ENCODE measurements at regions not wholly inside any gene's neighbourhood (a gene's known extent, or its start where the extent isn't known, plus 50 kb on each side); places are given as distances from the start of the nearest gene placed in this dataset.

DNA sequence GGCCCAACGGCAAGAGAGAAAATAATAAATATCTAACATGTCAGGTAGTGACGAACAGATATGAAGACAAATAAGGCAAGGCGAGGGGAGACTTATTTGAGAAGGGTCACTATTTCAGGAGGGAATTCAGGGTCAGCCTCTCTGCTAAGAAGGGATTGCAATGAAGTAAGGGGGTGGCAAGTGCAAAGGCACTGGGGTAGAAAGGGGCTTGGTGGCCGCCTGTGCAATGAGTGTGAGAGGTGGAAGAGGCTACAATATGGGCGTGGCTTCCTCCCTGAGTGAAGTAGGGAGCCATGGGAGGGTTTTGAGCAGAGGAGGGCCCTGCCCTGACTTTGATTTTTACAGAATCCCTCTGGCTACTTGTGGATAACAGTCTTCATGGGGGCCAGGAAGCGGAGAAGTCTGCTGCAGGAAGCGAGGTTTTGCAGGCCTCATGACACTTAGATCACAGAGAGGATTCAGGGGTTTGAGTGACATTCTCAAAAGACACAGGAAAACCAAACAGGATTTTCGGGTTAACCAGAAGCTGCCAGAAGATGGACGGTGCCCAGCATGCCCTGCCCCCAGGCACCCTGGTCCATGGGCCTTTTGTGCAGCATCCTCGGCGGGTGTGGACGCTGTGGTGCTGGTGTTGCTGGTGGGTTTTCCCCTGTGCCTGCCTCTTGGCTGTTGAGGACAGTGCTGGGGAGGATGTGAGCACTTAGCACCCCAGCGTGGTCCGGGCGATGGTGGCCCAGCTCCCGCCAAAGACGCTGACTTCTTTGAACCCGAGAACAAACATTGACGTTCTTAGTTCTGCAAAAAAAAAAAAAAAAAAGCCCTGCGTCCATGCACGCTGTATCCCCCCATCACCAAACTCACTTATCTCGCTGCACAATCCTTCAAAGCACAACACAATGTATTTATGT, 124.2 kb upstream of the PTPN1 start:
- no peak overlapping the region for H3K27ac ChIP-seq (ENCODE audit: insufficient read depth, low read depth, low read length)
- CTCF ChIA-PET, result interaction anchor here (1.7 kb wide), 1 partner anchor 11 kb away, joined by 3 read pairs; no protein-coding TSS in a partner anchor
- dilution Hi-C loops (cut with MboI; ENCODE audit: extremely low pct_ligation_motif_present, low sequenced_read_pairs), result no loop called here

More for the DNA sequence above, 124.2 kb upstream of the PTPN1 start:
- no peak for DNase-seq (ENCODE audit: low read depth, low spot score)
- no TSS peak for BruUV-seq (replicated peaks)
- POLR2A ChIA-PET, result no interaction called here
- intact Hi-C loops (cut with micrococcal nuclease), result no loop called here
- Histone ChIP-seq H3K4me1 (ENCODE audit: control insufficient read depth, extremely low read depth, insufficient read depth, low read length) (peaks cover 19% of the 10 kb centered on the region), H4K20me1 (replicated peaks; ENCODE audit: control insufficient read depth, extremely low read depth, insufficient read depth, low read length) (no peaks in the 10 kb centered on the region), H2AFZ (ENCODE audit: low read depth, low read length) (no peak overlapping the region), H3K4me2 (ENCODE audit: insufficient read depth, low read length) (no peak overlapping the region), H3K79me2 (ENCODE audit: control insufficient read depth, insufficient read depth, low read length) (no peaks in the 10 kb centered on the region), H3K36me3 (ENCODE audit: control insufficient read depth in 2 of 2, extremely low read depth in 1 of 2, insufficient read depth in 2 of 2, low read length in 2 of 2) (no peaks in the 10 kb centered on the region), H3K27me3 (ENCODE audit: control insufficient read depth in 2 of 2, insufficient read depth in 2 of 2, low read length in 2 of 2) (no peaks in the 10 kb centered on the region), H3K9ac (replicated peaks; ENCODE audit: extremely low read depth, insufficient read depth, low read length) (no peak overlapping the region), H3K9me3 (replicated peaks; ENCODE audit: control insufficient read depth, insufficient read depth, low read length) (no peaks in the 10 kb centered on the region), H3K4me3 (replicated peaks in 1 of 3; ENCODE audit: insufficient read depth in 1 of 3, low read depth in 1 of 3, low read length in 3 of 3) (no peak overlapping the region), H3K9me1 (replicated peaks; ENCODE audit: control insufficient read depth, extremely low read depth, insufficient read depth, low read length) (no peaks in the 10 kb centered on the region)
- TF ChIP-seq EZH2 (IDR thresholded peaks at IDR 0.05; ENCODE audit: borderline replicate concordance, low read depth, low read length, severe bottlenecking), result no peak
- no peak for TF ChIP-seq POLR2A (IDR thresholded peaks at IDR 0.05; ENCODE audit: low read depth, low read length)
- no peak for TF ChIP-seq CTCF (IDR thresholded peaks at IDR 0.05; ENCODE audit: extremely low read depth in 1 of 2, insufficient read depth in 1 of 2, low read depth in 1 of 2, low read length in 2 of 2)
- no peak for TF ChIP-seq POLR2AphosphoS5 (IDR thresholded peaks at IDR 0.05; ENCODE audit: insufficient read depth, low read depth, low read length)
- TF ChIP-seq MYC (IDR thresholded peaks at IDR 0.05; ENCODE audit: low read depth, low read length), result no peak
- TF ChIP-seq MAX (IDR thresholded peaks at IDR 0.05; ENCODE audit: insufficient read depth, insufficient read length), result no peak
- no peak for TF ChIP-seq GATA2 (IDR thresholded peaks at IDR 0.05; ENCODE audit: insufficient read depth, insufficient read length, low read depth, low read length)
- TF ChIP-seq JUN (IDR thresholded peaks at IDR 0.05; ENCODE audit: borderline replicate concordance, insufficient read depth, insufficient read length, low read depth), result no peak
- TF ChIP-seq FOS (IDR thresholded peaks at IDR 0.05; ENCODE audit: borderline replicate concordance, insufficient read depth, low read length), result no peak
- FAIRE-seq, result no peak

All from endothelial cell of umbilical vein (primary cell).